ENCODE measurements at regions not wholly inside any gene's neighbourhood (a gene's known extent, or its start where the extent isn't known, plus 50 kb on each side); places are given as distances from the start of the nearest gene placed in this dataset.

DNA sequence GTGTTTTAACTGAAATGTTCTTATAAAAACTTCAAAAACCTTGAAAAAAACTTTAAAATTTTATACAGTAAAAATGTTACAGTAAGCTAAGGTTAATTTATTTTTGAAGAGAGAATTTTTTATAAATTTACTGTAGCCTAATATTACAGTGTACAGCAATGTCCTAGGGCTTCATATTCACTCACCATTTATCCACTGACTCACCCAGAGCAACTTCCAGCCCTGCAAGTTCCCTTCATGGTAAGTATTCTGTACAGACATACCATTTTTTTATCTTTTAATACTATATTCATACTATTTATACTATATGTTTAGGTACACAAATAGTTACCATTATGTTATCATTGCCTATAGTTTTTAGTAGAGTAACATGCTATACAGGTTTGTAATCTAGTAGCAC, 396.7 kb upstream of the MMADHC start:
- Mint-ChIP-seq H3K27me3 (no peaks in the 10 kb centered on the region), H3K4me3 (no peak overlapping the region), H3K27ac (no peak overlapping the region), H3K36me3 (no peaks in the 10 kb centered on the region), H3K4me1 (no peaks in the 10 kb centered on the region), H3K9me3 (peaks cover 1% of the 10 kb centered on the region)
- POLR2A ChIA-PET = no interaction called here
- ATAC-seq (ENCODE audit: low read depth) (no peak), DNase-seq (no peak)

DNA sequence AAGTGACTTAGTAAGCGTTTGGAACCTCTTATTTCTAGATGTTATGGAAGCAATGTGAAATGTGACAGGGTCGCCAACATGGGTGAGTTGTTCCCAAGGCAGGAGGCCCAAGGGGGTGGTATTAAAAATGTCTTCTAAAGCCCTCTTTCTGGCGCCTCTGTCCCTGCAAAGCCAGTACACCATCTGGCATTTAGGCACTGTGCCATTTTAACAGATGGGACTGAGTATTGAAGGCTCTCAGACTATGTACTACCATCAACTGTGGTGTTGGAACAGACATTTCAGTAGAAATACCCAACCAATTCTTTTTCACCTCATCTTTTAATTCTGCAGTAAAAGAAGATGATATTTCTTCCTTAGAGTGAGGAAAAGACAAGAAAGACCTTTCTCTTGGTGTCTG, 384.5 kb upstream of the MMADHC start:
- ATAC-seq (ENCODE audit: low read depth) = no peak
- POLR2A ChIA-PET = no interaction called here
- no peaks in the 10 kb centered on the region for H3K27me3 Mint-ChIP-seq
- H3K4me1 Mint-ChIP-seq = no peaks in the 10 kb centered on the region
- no peak overlapping the region for H3K4me3 Mint-ChIP-seq
- no peak overlapping the region for H3K27ac Mint-ChIP-seq
- H3K9me3 Mint-ChIP-seq = peaks cover 12% of the 10 kb centered on the region
- H3K36me3 Mint-ChIP-seq = no peaks in the 10 kb centered on the region
- no peak for DNase-seq

GRCh38 chr2:149954981-149955600, 367.5 kb upstream of the MMADHC start:
- POLR2A ChIA-PET = no interaction called here
- no peak for ATAC-seq (ENCODE audit: low read depth)
- Mint-ChIP-seq H3K9me3 (peaks cover 6% of the 10 kb centered on the region), H3K27ac (no peak overlapping the region), H3K4me3 (no peak overlapping the region), H3K36me3 (no peaks in the 10 kb centered on the region), H3K4me1 (no peaks in the 10 kb centered on the region), H3K27me3 (no peaks in the 10 kb centered on the region)
- DNase-seq = no peak

DNA sequence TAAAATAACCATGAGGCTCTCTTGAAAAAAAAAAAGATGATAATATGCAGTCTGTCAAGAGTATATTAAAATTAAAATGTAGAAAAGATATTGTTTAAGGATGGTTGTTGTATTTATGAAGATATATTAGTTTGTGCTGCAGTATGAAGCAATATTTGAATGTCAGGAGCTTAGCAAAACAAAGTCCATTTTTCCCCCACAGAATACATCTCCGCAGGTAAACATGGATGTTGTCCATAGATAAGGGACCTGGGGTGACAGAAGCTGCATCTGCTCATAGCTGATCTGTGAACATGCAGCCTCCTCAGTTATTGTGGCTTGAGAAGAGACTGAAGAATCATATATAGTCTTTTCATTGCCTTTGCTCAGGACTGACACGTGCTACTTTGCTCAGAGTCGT, 366.1 kb upstream of the MMADHC start:
- no peaks in the 10 kb centered on the region for H3K27me3 Mint-ChIP-seq
- DNase-seq = no peak
- no peaks in the 10 kb centered on the region for H3K4me1 Mint-ChIP-seq
- H3K36me3 Mint-ChIP-seq = no peaks in the 10 kb centered on the region
- POLR2A ChIA-PET = no interaction called here
- H3K9me3 Mint-ChIP-seq = peaks cover 6% of the 10 kb centered on the region
- H3K27ac Mint-ChIP-seq = no peak overlapping the region
- no peak overlapping the region for H3K4me3 Mint-ChIP-seq
- no peak for ATAC-seq (ENCODE audit: low read depth)

GRCh38 chr2:149931486-149931885, 343.9 kb upstream of the MMADHC start:
- POLR2A ChIA-PET = no interaction called here
- no peak overlapping the region for H3K27ac Mint-ChIP-seq
- H3K4me3 Mint-ChIP-seq = no peak overlapping the region
- H3K36me3 Mint-ChIP-seq = no peaks in the 10 kb centered on the region
- no peak for DNase-seq
- no peak for ATAC-seq (ENCODE audit: low read depth)
- no peaks in the 10 kb centered on the region for H3K27me3 Mint-ChIP-seq
- H3K4me1 Mint-ChIP-seq = no peaks in the 10 kb centered on the region
- H3K9me3 Mint-ChIP-seq = peaks cover 2% of the 10 kb centered on the region

GRCh38 chr2:149928011-149928410, 340.4 kb upstream of the MMADHC start:
- ATAC-seq (ENCODE audit: low read depth) (no peak), DNase-seq (no peak)
- POLR2A ChIA-PET = no interaction called here
- H3K4me3 Mint-ChIP-seq = no peak overlapping the region
- no peaks in the 10 kb centered on the region for H3K36me3 Mint-ChIP-seq
- H3K9me3 Mint-ChIP-seq = peaks cover 2% of the 10 kb centered on the region
- H3K27me3 Mint-ChIP-seq = no peaks in the 10 kb centered on the region
- no peaks in the 10 kb centered on the region for H3K4me1 Mint-ChIP-seq
- no peak overlapping the region for H3K27ac Mint-ChIP-seq

GRCh38 chr2:149926149-149926548, 338.6 kb upstream of the MMADHC start:
- no peaks in the 10 kb centered on the region for H3K27me3 Mint-ChIP-seq
- DNase-seq = no peak
- peaks cover 2% of the 10 kb centered on the region for H3K9me3 Mint-ChIP-seq
- H3K4me3 Mint-ChIP-seq = no peak overlapping the region
- no peaks in the 10 kb centered on the region for H3K4me1 Mint-ChIP-seq
- no peak for ATAC-seq (ENCODE audit: low read depth)
- H3K36me3 Mint-ChIP-seq = no peaks in the 10 kb centered on the region
- POLR2A ChIA-PET = no interaction called here
- no peak overlapping the region for H3K27ac Mint-ChIP-seq

DNA sequence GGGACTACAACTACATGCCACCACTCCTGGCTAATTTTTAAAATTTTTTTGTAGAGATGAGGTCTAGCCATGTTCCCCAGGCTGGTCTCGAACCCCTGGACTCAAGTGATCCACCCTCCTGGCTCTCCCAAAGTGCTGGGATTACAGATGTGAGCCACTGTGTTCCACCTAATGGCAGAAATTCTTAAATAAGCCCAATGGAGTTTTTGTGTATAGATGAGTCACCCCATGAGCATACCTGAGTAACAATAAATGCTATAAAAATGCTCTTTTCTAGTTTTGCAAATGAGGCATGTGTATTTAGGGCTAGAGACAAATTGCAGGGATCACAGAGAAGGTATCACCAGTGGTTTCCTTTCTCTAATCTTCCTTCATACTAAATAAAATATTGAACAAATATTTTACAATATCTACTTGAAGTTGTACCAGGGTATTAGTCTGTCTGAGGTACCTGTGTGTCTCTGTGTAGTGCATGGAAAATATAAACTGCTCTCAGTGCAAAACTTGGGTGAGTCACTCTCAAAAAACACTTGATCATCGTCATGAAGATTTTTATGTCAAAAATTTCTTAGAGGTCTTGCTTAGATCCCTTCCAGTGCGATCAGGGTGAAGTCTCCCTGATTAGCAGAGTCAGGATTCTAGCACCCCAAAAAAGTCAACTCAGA, 337.1 kb upstream of the MMADHC start:
- POLR2A ChIA-PET = no interaction called here
- no peak for DNase-seq
- Mint-ChIP-seq H3K27me3 (no peaks in the 10 kb centered on the region), H3K4me1 (no peaks in the 10 kb centered on the region), H3K9me3 (peaks cover 2% of the 10 kb centered on the region), H3K36me3 (no peaks in the 10 kb centered on the region), H3K4me3 (no peak overlapping the region), H3K27ac (no peak overlapping the region)
- ATAC-seq (ENCODE audit: low read depth) = no peak

GRCh38 chr2:149924028-149924427, 336.5 kb upstream of the MMADHC start:
- no peak overlapping the region for H3K4me3 Mint-ChIP-seq
- H3K36me3 Mint-ChIP-seq = no peaks in the 10 kb centered on the region
- H3K4me1 Mint-ChIP-seq = no peaks in the 10 kb centered on the region
- H3K27ac Mint-ChIP-seq = no peak overlapping the region
- POLR2A ChIA-PET = no interaction called here
- no peaks in the 10 kb centered on the region for H3K27me3 Mint-ChIP-seq
- H3K9me3 Mint-ChIP-seq = peaks cover 2% of the 10 kb centered on the region
- no peak for ATAC-seq (ENCODE audit: low read depth)
- DNase-seq = no peak

- H3K36me3 Mint-ChIP-seq = no peaks in the 10 kb centered on the region
- DNase-seq (no peak), ATAC-seq (ENCODE audit: low read depth) (no peak)
- H3K27me3 Mint-ChIP-seq = no peaks in the 10 kb centered on the region
- H3K4me3 Mint-ChIP-seq = no peak overlapping the region
- H3K27ac Mint-ChIP-seq = no peak overlapping the region
- H3K9me3 Mint-ChIP-seq = peaks cover 2% of the 10 kb centered on the region
- H3K4me1 Mint-ChIP-seq = no peaks in the 10 kb centered on the region
- POLR2A ChIA-PET = no interaction called here
These were observed 334.5 kb upstream of the MMADHC start for GRCh38 chr2:149921911-149922616.

DNA sequence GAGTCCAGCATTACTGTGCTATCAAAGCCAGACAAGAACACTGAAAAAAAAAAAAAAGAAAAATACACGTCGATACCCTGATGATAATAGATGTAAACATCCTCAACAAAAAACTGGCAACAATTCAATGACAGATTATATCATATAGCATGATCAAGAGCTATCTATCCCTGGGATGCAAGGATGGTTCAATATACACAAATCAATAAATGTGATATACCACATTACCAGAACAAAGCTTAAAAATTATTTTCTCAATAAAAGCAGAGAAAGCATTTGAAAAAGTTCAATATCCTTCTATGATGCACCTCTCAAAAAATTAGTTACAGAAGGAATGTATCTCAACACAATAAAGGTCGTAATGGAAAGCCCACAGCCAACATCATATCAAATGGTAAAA, 332.8 kb upstream of the MMADHC start:
- Mint-ChIP-seq H3K36me3 (no peaks in the 10 kb centered on the region), H3K4me3 (no peak overlapping the region), H3K27me3 (no peaks in the 10 kb centered on the region), H3K9me3 (peaks cover 2% of the 10 kb centered on the region), H3K4me1 (no peaks in the 10 kb centered on the region), H3K27ac (no peak overlapping the region)
- DNase-seq (no peak), ATAC-seq (ENCODE audit: low read depth) (no peak)
- POLR2A ChIA-PET = no interaction called here

- H3K4me1 Mint-ChIP-seq = no peaks in the 10 kb centered on the region
- DNase-seq = no peak
These were observed 327.6 kb upstream of the MMADHC start for GRCh38 chr2:149915151-149915550.

GRCh38 chr2:149908726-149909683, 321.4 kb upstream of the MMADHC start:
- ATAC-seq (ENCODE audit: low read depth) = no peak
- POLR2A ChIA-PET = no interaction called here
- no peak overlapping the region for H3K27ac Mint-ChIP-seq
- no peaks in the 10 kb centered on the region for H3K36me3 Mint-ChIP-seq
- H3K4me3 Mint-ChIP-seq = no peak overlapping the region
- DNase-seq = no peak
- H3K4me1 Mint-ChIP-seq = no peaks in the 10 kb centered on the region
- no peaks in the 10 kb centered on the region for H3K27me3 Mint-ChIP-seq
- no peaks in the 10 kb centered on the region for H3K9me3 Mint-ChIP-seq

More at GRCh38 chr2:149915151-149915550, 327.6 kb upstream of the MMADHC start:
- POLR2A ChIA-PET = no interaction called here
- Mint-ChIP-seq H3K36me3 (no peaks in the 10 kb centered on the region), H3K9me3 (no peaks in the 10 kb centered on the region), H3K27me3 (no peaks in the 10 kb centered on the region), H3K27ac (no peak overlapping the region), H3K4me3 (no peak overlapping the region)
- no peak for ATAC-seq (ENCODE audit: low read depth)

All from activated naive CD8-positive, alpha-beta T cell treated with anti-CD3 and anti-CD28 coated beads, Interleukin-2, amount 10 ng/mL, durations not matched to agents 7 days and 5 days (primary cell).